ENCODE measurements at regions not wholly inside any gene's neighbourhood (a gene's known extent, or its start where the extent isn't known, plus 50 kb on each side); places are given as distances from the start of the nearest gene placed in this dataset.

DNA sequence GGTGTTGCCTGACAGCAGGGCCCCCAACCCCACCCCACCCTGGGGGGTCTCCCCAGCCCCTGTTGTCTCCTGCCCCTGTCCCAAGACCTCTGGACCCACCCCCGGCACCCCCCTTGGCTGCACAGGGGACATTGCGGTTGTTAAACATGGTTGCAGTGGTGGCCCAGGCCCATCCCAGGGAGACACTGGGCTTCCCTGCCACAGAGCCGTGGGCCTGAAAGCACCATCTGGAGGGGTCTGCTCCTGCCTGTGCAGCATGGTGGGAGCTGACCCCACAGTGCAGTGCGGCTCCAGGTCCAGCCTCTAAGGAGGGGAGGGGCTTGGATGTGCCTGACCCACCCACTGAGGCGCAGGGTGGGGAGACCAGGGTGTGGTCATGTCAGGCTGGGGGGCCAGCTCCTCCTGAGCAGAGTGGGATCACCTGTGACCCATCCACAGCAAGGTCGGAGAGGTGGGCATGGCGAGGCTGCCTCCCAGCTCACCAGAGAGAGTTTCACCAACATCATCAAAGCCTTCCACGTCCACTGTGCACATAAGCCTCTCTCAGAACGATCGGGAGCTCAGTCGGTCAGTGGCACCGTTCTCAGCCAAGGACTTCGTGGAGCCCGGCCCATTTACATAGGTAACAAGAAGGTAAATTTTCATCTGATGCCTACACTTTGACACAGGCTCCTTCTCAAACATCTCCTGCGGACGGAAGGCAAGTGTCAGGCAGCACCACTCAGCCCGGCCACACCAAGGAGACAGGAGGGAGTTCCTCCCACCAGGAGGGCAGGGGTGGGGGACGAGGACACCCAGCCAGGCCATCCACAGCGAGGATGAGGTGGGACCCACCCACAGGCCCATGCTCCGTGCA is 201.1 kb downstream of the BRD1 start:
- no peaks in the 10 kb centered on the region for H3K36me3 ChIP-seq (ENCODE audit: insufficient read depth, low read length)
- no peak overlapping the region for H3K9ac ChIP-seq (ENCODE audit: low read length)
- H3K9me3 ChIP-seq (ENCODE audit: low read length), result no peaks in the 10 kb centered on the region
- H3K4me3 ChIP-seq (ENCODE audit: low read depth in 1 of 2, low read length in 2 of 2), result no peak overlapping the region
- no peaks in the 10 kb centered on the region for H3K4me1 ChIP-seq (ENCODE audit: insufficient read depth, low read length)
- no peak overlapping the region for H3K27ac ChIP-seq (ENCODE audit: low read depth, low read length)
- no peaks in the 10 kb centered on the region for H3K27me3 ChIP-seq (ENCODE audit: control insufficient read depth in 1 of 2, insufficient read depth in 2 of 2, low read length in 2 of 2)

DNA sequence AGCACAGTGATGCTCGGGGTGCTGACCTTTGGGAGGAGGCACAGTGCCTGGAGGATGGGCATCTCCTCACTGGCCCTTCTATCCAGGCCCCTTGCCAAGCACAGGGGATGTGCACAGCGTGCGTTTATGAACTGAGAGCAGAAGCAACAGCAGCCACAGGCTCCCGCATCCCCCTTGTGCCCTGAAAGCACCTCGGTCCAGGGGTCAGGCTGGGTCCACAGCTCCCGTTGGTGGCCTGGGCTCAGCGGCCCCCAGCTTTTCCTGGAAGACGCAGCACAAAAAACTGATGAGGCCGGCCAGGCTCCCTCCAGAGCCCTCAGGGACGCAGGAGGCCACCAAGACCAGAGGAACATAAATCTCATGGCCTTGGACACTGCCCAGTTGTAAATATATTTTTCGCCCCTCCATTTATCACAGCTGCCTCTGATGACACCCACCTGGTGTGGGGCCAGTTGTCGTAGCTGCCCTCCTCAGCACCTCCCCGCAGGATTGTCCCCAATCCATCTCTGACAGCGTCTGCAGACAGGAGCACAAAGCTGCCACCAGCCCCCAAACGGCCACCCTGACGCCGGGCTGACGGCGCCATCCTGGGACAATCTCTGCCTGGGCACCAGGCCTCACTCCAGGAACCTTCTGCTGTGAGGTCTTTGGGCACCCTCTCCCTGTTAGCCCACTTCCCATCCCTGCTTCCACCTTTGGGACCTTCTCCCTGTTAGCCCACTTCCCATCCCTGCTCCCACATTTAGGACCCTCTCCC is 203.1 kb downstream of the BRD1 start:
- Histone ChIP-seq H3K9me3 (ENCODE audit: low read length) (no peaks in the 10 kb centered on the region), H3K9ac (ENCODE audit: low read length) (no peak overlapping the region), H3K4me1 (ENCODE audit: insufficient read depth, low read length) (no peaks in the 10 kb centered on the region), H3K27me3 (ENCODE audit: control insufficient read depth in 1 of 2, insufficient read depth in 2 of 2, low read length in 2 of 2) (no peaks in the 10 kb centered on the region), H3K4me3 (ENCODE audit: low read depth in 1 of 2, low read length in 2 of 2) (no peak overlapping the region), H3K27ac (ENCODE audit: low read depth, low read length) (no peak overlapping the region), H3K36me3 (ENCODE audit: insufficient read depth, low read length) (no peaks in the 10 kb centered on the region)

DNA sequence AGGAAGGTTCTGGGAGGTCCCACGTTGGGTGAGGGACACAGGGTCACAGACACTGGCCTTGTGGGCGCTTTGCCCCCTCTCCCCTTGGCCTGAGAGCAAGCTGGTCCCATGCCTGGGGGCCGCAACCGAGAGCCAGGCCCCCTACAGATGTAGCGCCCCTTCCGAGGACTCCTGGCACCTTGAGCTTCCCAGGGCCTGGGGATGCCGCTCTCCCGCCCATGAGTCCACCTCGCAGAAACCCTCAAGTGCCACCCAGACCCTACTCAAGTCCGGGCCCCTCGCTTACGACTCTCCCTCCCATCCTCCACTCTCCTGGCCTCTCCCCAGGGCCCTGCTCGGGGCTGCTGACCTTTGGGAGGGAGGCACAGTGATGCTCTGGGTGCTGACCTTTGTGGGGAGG is 204.0 kb downstream of the BRD1 start:
- no peaks in the 10 kb centered on the region for H3K4me1 ChIP-seq (ENCODE audit: insufficient read depth, low read length)
- H3K9me3 ChIP-seq (ENCODE audit: low read length), result no peaks in the 10 kb centered on the region
- no peaks in the 10 kb centered on the region for H3K36me3 ChIP-seq (ENCODE audit: insufficient read depth, low read length)
- no peak overlapping the region for H3K9ac ChIP-seq (ENCODE audit: low read length)
- no peak overlapping the region for H3K27ac ChIP-seq (ENCODE audit: low read depth, low read length)
- no peak overlapping the region for H3K4me3 ChIP-seq (ENCODE audit: low read depth in 1 of 2, low read length in 2 of 2)
- no peaks in the 10 kb centered on the region for H3K27me3 ChIP-seq (ENCODE audit: control insufficient read depth in 1 of 2, insufficient read depth in 2 of 2, low read length in 2 of 2)

DNA sequence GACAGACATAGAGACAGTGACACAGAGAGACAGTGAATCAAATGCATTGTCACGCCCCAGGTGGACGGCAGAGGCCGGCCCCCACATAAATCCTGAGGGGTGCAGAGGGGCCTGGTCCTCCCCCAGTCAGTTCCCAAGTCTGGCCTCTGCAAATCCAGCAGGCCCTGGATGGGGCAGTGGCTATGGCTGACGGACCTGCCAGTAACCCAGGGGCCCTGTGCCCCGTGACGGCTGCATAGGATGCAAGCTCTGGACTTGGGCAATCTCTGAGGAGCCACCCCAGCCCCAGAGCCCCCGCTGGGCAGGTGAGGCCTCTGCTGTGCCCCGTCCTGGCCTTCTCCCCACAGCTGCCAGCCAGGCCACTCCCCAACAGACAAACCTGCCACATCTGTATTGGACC is 204.5 kb downstream of the BRD1 start:
- no peak overlapping the region for H3K27ac ChIP-seq (ENCODE audit: low read depth, low read length)
- H3K9me3 ChIP-seq (ENCODE audit: low read length), result no peaks in the 10 kb centered on the region
- no peaks in the 10 kb centered on the region for H3K27me3 ChIP-seq (ENCODE audit: control insufficient read depth in 1 of 2, insufficient read depth in 2 of 2, low read length in 2 of 2)
- H3K9ac ChIP-seq (ENCODE audit: low read length), result no peak overlapping the region
- H3K4me1 ChIP-seq (ENCODE audit: insufficient read depth, low read length), result no peaks in the 10 kb centered on the region
- H3K4me3 ChIP-seq (ENCODE audit: low read depth in 1 of 2, low read length in 2 of 2), result no peak overlapping the region
- no peaks in the 10 kb centered on the region for H3K36me3 ChIP-seq (ENCODE audit: insufficient read depth, low read length)

DNA sequence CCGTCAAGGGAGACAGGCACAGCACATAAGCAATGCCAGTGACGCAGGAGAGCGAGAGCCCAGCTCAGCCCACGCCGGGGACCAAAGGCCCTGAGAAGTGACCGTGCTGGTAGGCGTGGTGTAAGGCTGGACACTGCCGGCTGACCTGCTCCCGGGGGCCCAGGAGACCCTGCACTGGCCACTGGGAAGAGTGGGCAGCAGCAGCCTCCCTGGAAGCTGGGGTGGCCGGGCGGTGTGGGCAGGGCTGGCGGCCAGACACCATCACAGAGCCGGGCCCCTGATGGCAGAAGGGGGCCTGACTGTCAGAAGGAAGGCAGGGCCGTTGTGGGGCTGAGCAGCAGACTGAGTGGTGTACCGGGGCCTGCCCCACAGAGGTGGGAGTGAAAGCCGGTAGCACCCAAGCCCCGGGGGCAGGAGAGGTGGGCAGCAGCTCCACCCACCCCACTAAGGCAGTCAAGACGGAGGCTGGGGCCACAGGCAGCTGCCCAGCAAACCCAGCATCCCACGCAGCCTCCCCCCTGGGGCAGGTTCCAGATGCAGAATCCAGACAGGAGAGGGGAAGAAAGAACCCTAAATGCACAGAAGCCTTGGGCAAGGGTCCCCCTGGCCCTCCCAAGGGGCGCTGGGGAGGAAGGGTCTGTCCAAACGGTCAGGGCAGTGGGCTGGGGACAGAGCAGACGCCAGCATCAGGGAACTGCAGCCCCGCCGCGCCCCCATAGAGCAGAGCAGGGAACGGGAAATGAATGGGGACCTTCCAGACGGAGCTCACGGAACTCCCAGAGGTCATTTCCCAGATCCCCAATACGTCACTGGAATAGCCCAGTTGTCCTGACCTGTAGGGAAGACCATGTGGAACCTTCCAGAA is 205.2 kb downstream of the BRD1 start:
- Histone ChIP-seq H3K36me3 (ENCODE audit: insufficient read depth, low read length) (no peaks in the 10 kb centered on the region), H3K9ac (ENCODE audit: low read length) (no peak overlapping the region)

DNA sequence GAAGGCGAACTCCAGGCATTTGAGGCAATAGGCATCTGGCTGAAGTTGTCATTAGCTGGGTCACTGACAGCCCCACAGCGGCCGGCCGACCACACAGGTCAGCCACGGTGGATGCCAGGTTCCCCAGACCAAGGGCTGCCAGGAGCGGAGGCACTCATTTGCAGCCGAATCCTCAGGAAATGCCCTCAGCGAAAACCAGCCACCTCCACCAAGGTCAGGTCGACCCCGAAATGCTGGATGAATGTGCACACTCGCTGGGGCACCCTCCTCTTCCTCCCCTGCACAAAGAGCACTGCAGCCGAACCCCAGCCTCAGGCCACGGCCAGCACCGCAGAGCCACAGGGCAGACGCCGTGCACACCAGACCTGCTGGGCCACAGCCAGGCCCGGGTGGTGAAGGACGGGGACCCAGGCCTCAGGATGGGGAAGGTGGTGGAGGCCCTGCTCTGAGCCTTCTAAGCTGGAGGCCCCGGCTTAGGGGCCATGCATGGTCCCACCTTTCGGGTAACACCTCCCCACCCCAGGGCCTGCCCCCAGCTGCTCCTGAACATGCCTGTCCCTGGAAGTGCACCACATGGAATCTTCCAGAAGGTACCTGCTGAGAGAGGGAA is 206.0 kb downstream of the BRD1 start:
- no peaks in the 10 kb centered on the region for H3K27me3 ChIP-seq (ENCODE audit: control insufficient read depth in 1 of 2, insufficient read depth in 2 of 2, low read length in 2 of 2)
- no peak overlapping the region for H3K27ac ChIP-seq (ENCODE audit: low read depth, low read length)
- H3K4me3 ChIP-seq (ENCODE audit: low read depth in 1 of 2, low read length in 2 of 2), result no peak overlapping the region
- H3K36me3 ChIP-seq (ENCODE audit: insufficient read depth, low read length), result no peaks in the 10 kb centered on the region
- H3K9ac ChIP-seq (ENCODE audit: low read length), result no peak overlapping the region
- H3K4me1 ChIP-seq (ENCODE audit: insufficient read depth, low read length), result no peaks in the 10 kb centered on the region
- H3K9me3 ChIP-seq (ENCODE audit: low read length), result no peaks in the 10 kb centered on the region

More for the DNA sequence above, 205.2 kb downstream of the BRD1 start:
- H3K4me3 ChIP-seq (ENCODE audit: low read depth in 1 of 2, low read length in 2 of 2), result no peak overlapping the region
- H3K9me3 ChIP-seq (ENCODE audit: low read length), result no peaks in the 10 kb centered on the region
- no peak overlapping the region for H3K27ac ChIP-seq (ENCODE audit: low read depth, low read length)
- H3K4me1 ChIP-seq (ENCODE audit: insufficient read depth, low read length), result no peaks in the 10 kb centered on the region
- no peaks in the 10 kb centered on the region for H3K27me3 ChIP-seq (ENCODE audit: control insufficient read depth in 1 of 2, insufficient read depth in 2 of 2, low read length in 2 of 2)

DNA sequence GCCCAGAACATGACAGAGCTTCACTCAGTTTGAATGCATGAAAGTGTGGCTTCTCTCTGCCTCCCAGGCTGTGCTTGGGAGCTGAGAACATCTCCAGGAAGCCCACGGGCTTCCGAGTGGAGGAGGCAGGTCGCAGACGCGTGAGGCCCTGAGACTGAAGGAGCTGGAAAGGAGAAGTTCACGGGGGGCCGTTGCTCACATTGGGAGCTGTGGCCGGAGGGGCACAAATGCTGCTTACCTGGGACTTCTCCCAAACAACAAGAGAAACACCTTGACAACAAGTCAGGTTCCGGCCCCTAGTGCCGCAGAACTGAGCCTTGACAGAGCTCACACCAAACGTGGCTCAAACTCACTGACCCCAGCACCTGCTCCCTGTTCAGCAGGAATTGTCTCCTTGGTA is 207.0 kb downstream of the BRD1 start:
- no peak overlapping the region for H3K9ac ChIP-seq (ENCODE audit: low read length)
- no peak overlapping the region for H3K4me3 ChIP-seq (ENCODE audit: low read depth in 1 of 2, low read length in 2 of 2)
- H3K36me3 ChIP-seq (ENCODE audit: insufficient read depth, low read length), result no peaks in the 10 kb centered on the region
- H3K27me3 ChIP-seq (ENCODE audit: control insufficient read depth in 1 of 2, insufficient read depth in 2 of 2, low read length in 2 of 2), result no peaks in the 10 kb centered on the region
- no peaks in the 10 kb centered on the region for H3K9me3 ChIP-seq (ENCODE audit: low read length)
- no peak overlapping the region for H3K27ac ChIP-seq (ENCODE audit: low read depth, low read length)
- no peaks in the 10 kb centered on the region for H3K4me1 ChIP-seq (ENCODE audit: insufficient read depth, low read length)

DNA sequence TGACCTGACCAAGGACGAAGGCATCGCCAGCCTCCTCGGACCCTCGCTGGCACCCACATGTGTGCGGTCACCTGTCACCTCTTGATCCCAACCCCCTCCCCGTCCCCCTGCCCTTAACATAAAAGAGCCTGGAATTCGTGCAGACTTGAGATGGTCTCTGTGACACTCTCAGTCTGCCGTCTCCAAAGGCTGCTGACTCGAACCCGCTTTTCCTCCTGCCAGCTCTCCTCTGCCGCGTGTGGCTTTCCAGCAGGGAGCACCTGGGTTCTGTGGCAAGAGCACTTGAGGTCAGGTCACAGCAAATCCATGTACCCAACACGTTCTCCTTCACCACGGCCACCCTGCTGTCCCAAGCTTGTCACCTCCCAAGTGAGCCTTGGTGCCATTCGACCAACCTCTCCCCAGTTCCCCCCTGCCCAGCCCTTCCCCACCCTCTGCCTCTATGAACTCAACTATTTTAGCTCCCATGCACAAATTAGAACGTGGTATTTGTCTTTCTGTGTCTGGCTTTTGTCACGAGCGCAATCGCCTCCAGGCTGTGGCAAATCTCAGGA is 207.6 kb downstream of the BRD1 start:
- H3K9me3 ChIP-seq (ENCODE audit: low read length), result no peaks in the 10 kb centered on the region
- H3K36me3 ChIP-seq (ENCODE audit: insufficient read depth, low read length), result no peaks in the 10 kb centered on the region
- no peaks in the 10 kb centered on the region for H3K4me1 ChIP-seq (ENCODE audit: insufficient read depth, low read length)
- no peaks in the 10 kb centered on the region for H3K27me3 ChIP-seq (ENCODE audit: control insufficient read depth in 1 of 2, insufficient read depth in 2 of 2, low read length in 2 of 2)
- no peak overlapping the region for H3K9ac ChIP-seq (ENCODE audit: low read length)
- no peak overlapping the region for H3K27ac ChIP-seq (ENCODE audit: low read depth, low read length)
- no peak overlapping the region for H3K4me3 ChIP-seq (ENCODE audit: low read depth in 1 of 2, low read length in 2 of 2)

DNA sequence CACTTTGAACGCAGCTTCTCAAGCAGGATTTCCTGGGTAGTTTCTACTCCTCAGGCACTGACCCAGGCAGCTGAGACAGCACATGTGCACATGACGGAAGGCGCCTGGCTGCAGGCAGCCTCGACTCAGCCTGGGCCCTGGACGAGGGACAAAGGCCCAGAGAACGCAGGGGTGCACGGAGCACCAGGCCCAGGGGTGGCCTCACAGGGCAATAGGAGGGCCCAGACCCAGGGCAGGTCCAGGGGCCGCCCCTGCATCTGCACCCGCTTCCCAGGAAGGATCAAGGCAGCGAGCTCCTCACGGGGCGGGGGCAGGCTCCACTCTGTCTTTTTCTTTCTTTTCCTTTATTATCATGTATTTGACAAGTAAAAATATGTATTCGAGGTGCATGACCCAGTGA is 208.4 kb downstream of the BRD1 start:
- Histone ChIP-seq H3K4me1 (ENCODE audit: insufficient read depth, low read length) (no peaks in the 10 kb centered on the region), H3K27ac (ENCODE audit: low read depth, low read length) (no peak overlapping the region), H3K9ac (ENCODE audit: low read length) (no peak overlapping the region), H3K27me3 (ENCODE audit: control insufficient read depth in 1 of 2, insufficient read depth in 2 of 2, low read length in 2 of 2) (no peaks in the 10 kb centered on the region), H3K36me3 (ENCODE audit: insufficient read depth, low read length) (no peaks in the 10 kb centered on the region), H3K4me3 (ENCODE audit: low read depth in 1 of 2, low read length in 2 of 2) (no peak overlapping the region), H3K9me3 (ENCODE audit: low read length) (no peaks in the 10 kb centered on the region)

DNA sequence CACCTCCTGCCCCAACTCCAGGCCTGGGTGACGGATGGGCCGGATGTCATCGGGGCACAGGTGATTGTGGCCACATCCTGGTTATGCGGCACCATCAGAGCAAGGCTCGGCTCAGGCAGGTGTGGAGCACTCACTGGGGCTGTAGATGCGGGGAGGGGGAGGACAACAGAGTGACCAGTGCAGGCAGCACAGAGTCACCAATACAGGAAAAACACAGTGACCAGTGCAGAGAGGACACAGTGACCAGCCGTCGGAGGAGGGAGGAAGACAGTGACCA is 209.1 kb downstream of the BRD1 start:
- no peaks in the 10 kb centered on the region for H3K36me3 ChIP-seq (ENCODE audit: insufficient read depth, low read length)
- peaks cover 2% of the 10 kb centered on the region for H3K9me3 ChIP-seq (ENCODE audit: low read length)
- no peaks in the 10 kb centered on the region for H3K27me3 ChIP-seq (ENCODE audit: control insufficient read depth in 1 of 2, insufficient read depth in 2 of 2, low read length in 2 of 2)
- no peak overlapping the region for H3K9ac ChIP-seq (ENCODE audit: low read length)
- H3K27ac ChIP-seq (ENCODE audit: low read depth, low read length), result no peak overlapping the region
- H3K4me3 ChIP-seq (ENCODE audit: low read depth in 1 of 2, low read length in 2 of 2), result no peak overlapping the region
- no peaks in the 10 kb centered on the region for H3K4me1 ChIP-seq (ENCODE audit: insufficient read depth, low read length)
